ENCODE measurements at regions not wholly inside any gene's neighbourhood (a gene's known extent, or its start where the extent isn't known, plus 50 kb on each side); places are given as distances from the start of the nearest gene placed in this dataset.

DNA sequence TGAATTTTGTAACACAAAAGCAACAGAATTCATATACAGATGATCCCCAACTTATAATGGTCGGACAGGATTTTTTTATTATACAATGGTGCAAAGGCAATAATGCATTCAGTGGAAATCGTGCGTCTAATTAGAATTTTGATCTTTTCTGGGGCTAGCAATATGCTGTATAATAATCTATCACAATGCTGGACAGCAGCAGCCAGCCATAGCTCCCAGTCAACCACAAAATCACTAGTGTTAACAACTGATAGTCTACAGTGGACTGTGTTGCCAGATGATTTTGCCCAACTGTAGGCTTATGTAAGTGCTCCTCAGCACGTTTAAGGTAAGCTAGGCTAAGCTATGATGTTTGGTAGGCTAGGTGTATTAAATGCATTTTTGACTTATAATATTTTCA is 399.0 kb upstream of the SLC39A10 start:
- H3K27ac ChIP-seq = no peak overlapping the region
- no peaks in the 10 kb centered on the region for H3K27me3 ChIP-seq
- DNase-seq (ENCODE audit: low spot score) = no peak
- H4K20me1 ChIP-seq (ENCODE audit: insufficient read depth, poor library complexity, severe bottlenecking) = no peaks in the 10 kb centered on the region
- no peak overlapping the region for H3K4me3 ChIP-seq
- H3K4me2 ChIP-seq = no peak overlapping the region
- 89% methylated on average over 4 of the region's 4 CpGs for WGBS (ENCODE audit: low lambda C conversion rate, missing lambda C conversion rate)
- H3K9me2 ChIP-seq (replicated peaks; ENCODE audit: insufficient read depth) = no peaks in the 10 kb centered on the region
- no peaks in the 10 kb centered on the region for H3K36me3 ChIP-seq (replicated peaks; ENCODE audit: insufficient read depth, low read depth)
- no peaks in the 10 kb centered on the region for H3K4me1 ChIP-seq (ENCODE audit: insufficient read depth)
- no peaks in the 10 kb centered on the region for H3K9me3 ChIP-seq (ENCODE audit: low read depth)
- no peaks in the 10 kb centered on the region for H3K79me2 ChIP-seq
- H2AFZ ChIP-seq = no peak overlapping the region
- no peak for TF ChIP-seq EZH2phosphoT487 (IDR thresholded peaks at IDR 0.05; ENCODE audit: low read depth, severe bottlenecking, unreplicated experiment)
- no peak for TF ChIP-seq EZH2 (IDR thresholded peaks at IDR 0.05; ENCODE audit: borderline replicate concordance)
- TF ChIP-seq, protein P1, sequence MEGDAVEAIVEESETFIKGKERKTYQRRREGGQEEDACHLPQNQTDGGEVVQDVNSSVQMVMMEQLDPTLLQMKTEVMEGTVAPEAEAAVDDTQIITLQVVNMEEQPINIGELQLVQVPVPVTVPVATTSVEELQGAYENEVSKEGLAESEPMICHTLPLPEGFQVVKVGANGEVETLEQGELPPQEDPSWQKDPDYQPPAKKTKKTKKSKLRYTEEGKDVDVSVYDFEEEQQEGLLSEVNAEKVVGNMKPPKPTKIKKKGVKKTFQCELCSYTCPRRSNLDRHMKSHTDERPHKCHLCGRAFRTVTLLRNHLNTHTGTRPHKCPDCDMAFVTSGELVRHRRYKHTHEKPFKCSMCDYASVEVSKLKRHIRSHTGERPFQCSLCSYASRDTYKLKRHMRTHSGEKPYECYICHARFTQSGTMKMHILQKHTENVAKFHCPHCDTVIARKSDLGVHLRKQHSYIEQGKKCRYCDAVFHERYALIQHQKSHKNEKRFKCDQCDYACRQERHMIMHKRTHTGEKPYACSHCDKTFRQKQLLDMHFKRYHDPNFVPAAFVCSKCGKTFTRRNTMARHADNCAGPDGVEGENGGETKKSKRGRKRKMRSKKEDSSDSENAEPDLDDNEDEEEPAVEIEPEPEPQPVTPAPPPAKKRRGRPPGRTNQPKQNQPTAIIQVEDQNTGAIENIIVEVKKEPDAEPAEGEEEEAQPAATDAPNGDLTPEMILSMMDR (IDR thresholded peaks at IDR 0.05; ENCODE audit: poor library complexity) = no peak

DNA sequence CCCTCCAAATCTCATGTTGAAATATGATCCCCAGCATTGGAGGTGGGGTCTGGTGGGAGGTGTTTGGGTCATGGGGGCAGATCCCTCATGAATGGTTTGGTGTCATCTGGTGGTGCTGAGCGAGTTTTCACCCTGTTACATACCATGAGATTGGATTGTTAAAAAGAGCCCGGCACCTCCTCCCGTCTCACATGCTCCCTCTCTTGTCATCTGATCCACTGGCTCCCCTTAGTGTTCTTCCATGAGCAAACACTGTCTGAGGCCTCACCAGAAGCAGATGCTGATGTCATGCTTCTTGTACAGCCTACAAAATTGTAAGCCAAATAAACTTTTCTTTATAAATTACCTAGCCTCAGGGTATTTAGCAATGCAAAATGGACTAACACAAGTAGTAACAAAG is 405.0 kb upstream of the SLC39A10 start:
- no peak overlapping the region for H2AFZ ChIP-seq
- no peak overlapping the region for H3K27ac ChIP-seq
- H3K4me3 ChIP-seq = no peak overlapping the region
- H3K9me3 ChIP-seq (ENCODE audit: low read depth) = no peaks in the 10 kb centered on the region
- no peaks in the 10 kb centered on the region for H3K36me3 ChIP-seq (replicated peaks; ENCODE audit: insufficient read depth, low read depth)
- H3K4me1 ChIP-seq (ENCODE audit: insufficient read depth) = no peaks in the 10 kb centered on the region
- no peak overlapping the region for H3K4me2 ChIP-seq
- H3K9me2 ChIP-seq (replicated peaks; ENCODE audit: insufficient read depth) = no peaks in the 10 kb centered on the region
- no peaks in the 10 kb centered on the region for H3K27me3 ChIP-seq
- WGBS (ENCODE audit: low lambda C conversion rate, missing lambda C conversion rate) = 82% methylated on average over 3 of the region's 3 CpGs
- H3K79me2 ChIP-seq = no peaks in the 10 kb centered on the region
- H4K20me1 ChIP-seq (ENCODE audit: insufficient read depth, poor library complexity, severe bottlenecking) = no peaks in the 10 kb centered on the region
- TF ChIP-seq EZH2phosphoT487 (IDR thresholded peaks at IDR 0.05; ENCODE audit: low read depth, severe bottlenecking, unreplicated experiment) (no peak), EZH2 (IDR thresholded peaks at IDR 0.05; ENCODE audit: borderline replicate concordance) (no peak)
- TF ChIP-seq, protein P1 (IDR thresholded peaks at IDR 0.05; ENCODE audit: poor library complexity) = no peak
- DNase-seq (ENCODE audit: low spot score) = no peak

DNA sequence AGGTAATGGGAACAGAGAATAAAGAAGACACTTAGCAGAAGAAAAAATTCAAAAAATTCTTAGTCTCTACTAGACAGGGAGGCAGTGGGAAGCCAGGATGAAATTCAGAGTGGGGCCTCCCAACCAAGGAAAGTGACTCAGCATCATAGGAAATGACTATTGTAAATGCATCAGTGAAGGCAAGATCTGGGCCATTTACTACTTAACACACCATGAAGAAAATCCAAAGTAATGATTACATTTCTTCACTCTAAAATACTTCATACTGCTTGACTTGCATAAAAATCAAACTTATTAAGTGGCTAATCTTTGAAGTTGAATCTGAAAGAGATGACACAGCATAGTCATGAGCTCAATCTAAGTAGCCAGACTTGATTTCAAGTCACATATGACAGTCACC is 405.8 kb upstream of the SLC39A10 start:
- H3K36me3 ChIP-seq (replicated peaks; ENCODE audit: insufficient read depth, low read depth) = no peaks in the 10 kb centered on the region
- no peaks in the 10 kb centered on the region for H3K27me3 ChIP-seq
- H3K9me3 ChIP-seq (ENCODE audit: low read depth) = no peaks in the 10 kb centered on the region
- no peak overlapping the region for H2AFZ ChIP-seq
- H3K27ac ChIP-seq = no peak overlapping the region
- no peak overlapping the region for H3K4me2 ChIP-seq
- no peak for DNase-seq (ENCODE audit: low spot score)
- H3K4me1 ChIP-seq (ENCODE audit: insufficient read depth) = no peaks in the 10 kb centered on the region
- no peaks in the 10 kb centered on the region for H4K20me1 ChIP-seq (ENCODE audit: insufficient read depth, poor library complexity, severe bottlenecking)
- H3K9me2 ChIP-seq (replicated peaks; ENCODE audit: insufficient read depth) = no peaks in the 10 kb centered on the region
- H3K79me2 ChIP-seq = no peaks in the 10 kb centered on the region
- no peak overlapping the region for H3K4me3 ChIP-seq
- TF ChIP-seq EZH2phosphoT487 (IDR thresholded peaks at IDR 0.05; ENCODE audit: low read depth, severe bottlenecking, unreplicated experiment) = no peak
- no peak for TF ChIP-seq EZH2 (IDR thresholded peaks at IDR 0.05; ENCODE audit: borderline replicate concordance)
- TF ChIP-seq, protein P1 (IDR thresholded peaks at IDR 0.05; ENCODE audit: poor library complexity) = no peak

DNA sequence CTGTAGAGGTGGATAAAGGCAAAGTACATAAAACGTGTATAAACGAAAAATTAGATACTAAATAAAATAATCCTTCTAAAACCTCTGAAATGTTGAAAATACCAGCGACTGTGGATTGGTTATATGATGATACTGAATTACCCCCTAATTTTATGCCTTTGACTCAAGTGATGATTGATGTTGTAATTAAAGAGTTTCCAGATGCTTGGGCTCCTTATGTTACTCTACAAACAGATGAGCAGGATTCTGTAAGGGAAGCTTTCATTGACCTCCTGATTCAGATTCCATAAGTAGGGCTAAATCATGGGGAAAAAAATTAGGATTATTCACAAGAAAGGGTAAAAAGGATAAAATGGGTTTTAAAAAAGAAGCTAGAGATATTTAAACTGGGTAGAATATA is 418.2 kb upstream of the SLC39A10 start:
- no peak for DNase-seq (ENCODE audit: low spot score)
- 79% methylated on average over 3 of the region's 3 CpGs for WGBS (ENCODE audit: low lambda C conversion rate, missing lambda C conversion rate)
- no peaks in the 10 kb centered on the region for H3K4me1 ChIP-seq (ENCODE audit: insufficient read depth)
- H3K4me3 ChIP-seq = no peak overlapping the region
- no peak overlapping the region for H3K4me2 ChIP-seq
- no peak overlapping the region for H3K27ac ChIP-seq
- H3K79me2 ChIP-seq = no peaks in the 10 kb centered on the region
- TF ChIP-seq EZH2phosphoT487 (IDR thresholded peaks at IDR 0.05; ENCODE audit: low read depth, severe bottlenecking, unreplicated experiment) (no peak), EZH2 (IDR thresholded peaks at IDR 0.05; ENCODE audit: borderline replicate concordance) (no peak)
- TF ChIP-seq, protein P1 (IDR thresholded peaks at IDR 0.05; ENCODE audit: poor library complexity) = no peak
- no peaks in the 10 kb centered on the region for H4K20me1 ChIP-seq (ENCODE audit: insufficient read depth, poor library complexity, severe bottlenecking)
- no peaks in the 10 kb centered on the region for H3K36me3 ChIP-seq (replicated peaks; ENCODE audit: insufficient read depth, low read depth)
- H2AFZ ChIP-seq = no peak overlapping the region
- H3K9me2 ChIP-seq (replicated peaks; ENCODE audit: insufficient read depth) = no peaks in the 10 kb centered on the region
- no peaks in the 10 kb centered on the region for H3K9me3 ChIP-seq (ENCODE audit: low read depth)
- H3K27me3 ChIP-seq = no peaks in the 10 kb centered on the region

All from hepatocyte (in vitro differentiated cells).